GM12873 (cell line): ENCODE measurements at regions not wholly inside any gene's neighbourhood (a gene's known extent, or its start where the extent isn't known, plus 50 kb on each side); places are given as distances from the start of the nearest gene placed in this dataset.

Experiments used
- TF ChIP-seq, protein P1 (sequence below): IDR thresholded peaks from 2 replicates; pipeline ENCODE4 v1.5.1; 2012; ENCODE audit warnings: low read depth, mild to moderate bottlenecking, moderate library complexity, low read length, control low read depth; ENCODE audit not compliant: insufficient read depth; ENCODE audit errors: missing control alignments

DNA sequence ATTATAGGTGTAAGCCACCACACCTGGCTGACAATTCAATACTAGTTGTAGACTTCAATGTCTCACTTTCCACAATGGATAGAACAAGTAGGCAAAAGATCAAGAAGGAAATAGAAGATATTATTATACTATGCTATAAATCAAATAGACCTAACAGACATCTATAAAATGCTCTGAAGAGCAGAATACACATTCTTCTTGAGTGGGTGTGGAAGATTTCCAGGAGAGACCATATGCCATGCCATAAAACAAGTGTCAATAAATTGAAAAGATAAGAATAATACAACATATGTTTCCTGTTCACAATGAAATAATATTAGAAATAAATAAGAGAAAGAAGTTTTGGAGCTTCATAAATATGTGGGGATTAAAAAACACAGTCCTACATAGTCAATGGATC is 179.3 kb upstream of the AMOT start:
- TF ChIP-seq, protein P1, sequence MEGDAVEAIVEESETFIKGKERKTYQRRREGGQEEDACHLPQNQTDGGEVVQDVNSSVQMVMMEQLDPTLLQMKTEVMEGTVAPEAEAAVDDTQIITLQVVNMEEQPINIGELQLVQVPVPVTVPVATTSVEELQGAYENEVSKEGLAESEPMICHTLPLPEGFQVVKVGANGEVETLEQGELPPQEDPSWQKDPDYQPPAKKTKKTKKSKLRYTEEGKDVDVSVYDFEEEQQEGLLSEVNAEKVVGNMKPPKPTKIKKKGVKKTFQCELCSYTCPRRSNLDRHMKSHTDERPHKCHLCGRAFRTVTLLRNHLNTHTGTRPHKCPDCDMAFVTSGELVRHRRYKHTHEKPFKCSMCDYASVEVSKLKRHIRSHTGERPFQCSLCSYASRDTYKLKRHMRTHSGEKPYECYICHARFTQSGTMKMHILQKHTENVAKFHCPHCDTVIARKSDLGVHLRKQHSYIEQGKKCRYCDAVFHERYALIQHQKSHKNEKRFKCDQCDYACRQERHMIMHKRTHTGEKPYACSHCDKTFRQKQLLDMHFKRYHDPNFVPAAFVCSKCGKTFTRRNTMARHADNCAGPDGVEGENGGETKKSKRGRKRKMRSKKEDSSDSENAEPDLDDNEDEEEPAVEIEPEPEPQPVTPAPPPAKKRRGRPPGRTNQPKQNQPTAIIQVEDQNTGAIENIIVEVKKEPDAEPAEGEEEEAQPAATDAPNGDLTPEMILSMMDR, result no peak

DNA sequence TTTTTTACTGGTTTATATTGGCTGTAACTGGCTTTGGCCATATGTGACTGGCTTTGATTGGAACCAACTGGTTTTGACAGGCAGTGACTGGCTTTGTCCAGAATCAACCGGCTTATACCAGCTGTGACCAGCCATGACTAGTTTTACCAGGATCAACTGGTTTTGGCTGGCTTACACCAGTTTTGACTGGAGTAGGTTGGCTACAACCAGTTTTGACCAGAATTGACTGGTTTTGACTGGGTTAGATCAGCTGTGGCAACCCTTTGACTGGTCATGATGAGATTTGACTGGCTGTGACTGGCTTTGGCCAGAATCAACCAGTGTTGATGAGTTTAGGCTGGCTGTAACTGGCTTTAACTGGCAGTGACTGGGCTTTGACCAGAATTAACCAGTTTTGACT is 169.2 kb upstream of the AMOT start:
- TF ChIP-seq, protein P1, result no peak

DNA sequence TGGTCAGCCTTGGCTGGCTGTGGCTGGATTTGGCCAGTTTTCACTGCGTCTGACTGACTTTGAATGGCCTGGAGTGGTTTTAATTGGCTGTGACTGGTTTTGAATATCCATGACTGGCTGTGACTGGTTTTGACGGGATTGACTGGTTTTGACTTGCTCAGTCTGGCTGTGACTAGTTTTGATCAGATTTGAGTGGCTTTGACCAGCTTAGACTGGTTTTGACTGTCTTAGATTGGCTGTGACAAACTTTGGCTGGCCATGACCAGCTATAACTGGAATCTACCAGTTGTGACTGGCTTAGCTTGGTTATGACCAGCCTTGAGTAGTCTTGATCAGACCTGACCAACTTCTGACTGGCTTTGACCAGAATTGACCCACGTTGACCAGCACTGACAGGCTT is 168.4 kb upstream of the AMOT start:
- TF ChIP-seq, protein P1, result no peak

DNA sequence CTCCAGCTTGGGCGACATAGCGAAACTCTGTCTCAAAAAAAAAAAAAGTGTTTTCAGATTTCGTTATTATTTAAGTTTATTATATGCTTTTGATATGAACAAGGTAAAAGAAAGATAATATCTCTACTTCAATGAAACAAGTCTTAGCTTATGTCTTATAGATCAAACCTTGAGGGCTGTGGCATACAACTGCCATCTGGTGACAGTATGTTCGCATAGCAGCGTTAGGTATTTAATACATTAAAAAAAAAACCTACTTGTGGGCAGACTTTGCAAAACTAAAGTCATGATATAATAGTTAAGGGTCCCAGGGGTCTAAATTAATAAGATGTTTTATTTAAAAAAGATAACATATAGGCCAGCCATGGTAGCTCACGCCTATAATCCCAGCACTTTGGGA is 161.2 kb upstream of the AMOT start:
- TF ChIP-seq, protein P1, result no peak

DNA sequence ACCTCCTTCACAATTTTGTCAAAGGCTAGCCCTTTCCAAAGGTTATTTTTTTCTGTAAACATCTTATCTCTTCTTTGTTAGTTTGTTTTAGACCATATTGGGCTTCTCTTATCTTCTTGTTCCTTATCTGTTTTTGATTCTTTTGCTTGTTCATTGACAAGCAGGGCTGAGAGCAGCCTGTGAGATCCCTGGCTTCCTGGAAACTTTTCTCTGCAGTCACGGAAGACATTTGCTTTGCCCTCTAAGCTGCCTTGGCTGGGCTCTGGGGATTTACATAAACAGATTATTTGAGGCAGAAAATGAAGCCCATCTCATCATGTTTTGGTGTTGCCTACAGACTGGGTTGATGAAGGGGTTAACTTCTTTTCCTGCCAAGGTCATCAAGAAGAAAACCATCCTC is 157.4 kb upstream of the AMOT start:
- TF ChIP-seq, protein P1, result no peak

DNA sequence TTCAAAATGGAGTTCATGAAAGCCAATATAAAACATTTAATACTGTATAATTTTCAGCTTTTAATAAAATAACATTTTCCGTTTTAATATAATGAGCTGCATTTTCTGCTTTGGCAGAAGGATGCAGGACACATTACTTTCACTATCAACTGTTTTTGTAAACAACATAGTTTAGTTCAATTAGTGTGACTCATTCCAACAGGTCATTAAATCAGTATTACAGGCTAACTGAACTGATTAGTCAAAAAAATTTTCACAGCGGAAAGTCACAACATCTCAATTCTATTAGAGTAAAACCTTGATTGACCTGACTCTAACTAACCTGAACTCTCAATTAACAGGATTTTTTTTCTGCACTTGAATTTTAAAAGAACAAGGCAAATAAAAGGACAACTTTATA is 151.2 kb upstream of the AMOT start:
- TF ChIP-seq, protein P1, result no peak

DNA sequence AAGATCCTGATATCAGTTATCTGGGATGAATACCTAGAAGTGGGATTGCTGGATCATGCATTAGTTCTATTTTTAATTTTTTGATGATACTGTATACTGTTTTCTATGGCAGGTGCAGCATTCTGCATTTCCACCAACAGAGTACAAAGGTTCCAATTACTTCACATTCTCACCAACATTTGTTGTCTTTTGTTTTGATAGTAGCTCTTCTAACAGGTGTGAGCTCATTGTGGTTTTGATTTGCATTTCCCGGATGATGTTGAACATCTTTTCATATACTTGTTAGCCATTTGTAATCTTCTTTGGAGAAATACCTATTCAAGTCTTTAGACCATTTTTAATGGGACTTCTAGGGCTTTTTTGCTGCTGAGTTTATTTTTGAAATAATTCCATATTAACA is 139.2 kb upstream of the AMOT start:
- TF ChIP-seq, protein P1, result no peak
